Nucleus accumbens (tissue), 56 donors: ENCODE measurements at regions not wholly inside any gene's neighbourhood (a gene's known extent, or its start where the extent isn't known, plus 50 kb on each side); places are given as distances from the start of the nearest gene placed in this dataset.
"Not testable (repeated sequence)": the region's sequence is repeated elsewhere in the genome, so short reads cannot be mapped to it uniquely, and the experiment has no call there.

ENCODE experiments used
- DNase-seq, 56 donors: peaks; one replicate each; lab custom pipeline; 2025; lab: John Stamatoyannopoulos, UW

DNA sequence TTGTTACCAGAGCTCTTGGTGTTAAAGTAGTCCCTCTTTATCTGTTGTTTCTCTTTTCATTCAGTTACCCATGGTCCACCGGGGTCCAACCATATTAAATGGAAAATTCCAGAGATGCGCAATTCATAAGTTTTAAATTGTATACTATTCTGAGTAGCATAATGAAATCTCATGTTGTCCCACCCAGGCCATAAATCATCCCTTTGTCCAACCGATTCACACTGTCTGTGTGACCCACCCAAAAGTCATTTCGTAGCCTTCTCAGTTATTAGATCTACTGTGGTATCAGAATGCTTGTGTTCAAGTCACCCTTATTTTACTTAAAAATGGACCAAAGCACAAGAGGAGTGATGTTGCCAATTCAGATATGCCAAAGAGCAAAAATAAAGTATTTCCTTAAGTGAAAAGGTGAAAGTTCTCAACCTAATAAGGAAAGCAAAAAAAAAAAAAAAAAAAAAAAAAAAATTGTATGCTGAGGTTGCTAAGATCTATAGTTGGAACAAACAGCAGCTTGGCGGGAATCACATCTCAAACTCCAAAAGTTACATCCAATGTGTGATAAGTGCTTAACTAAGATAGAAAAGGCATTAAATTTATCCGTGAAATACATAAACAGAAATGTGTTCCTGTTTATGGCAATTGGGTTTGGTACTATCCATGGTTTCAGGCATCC lies 106.8 kb upstream of the GPBP1 start:
- DNase-seq, result no peak

DNA sequence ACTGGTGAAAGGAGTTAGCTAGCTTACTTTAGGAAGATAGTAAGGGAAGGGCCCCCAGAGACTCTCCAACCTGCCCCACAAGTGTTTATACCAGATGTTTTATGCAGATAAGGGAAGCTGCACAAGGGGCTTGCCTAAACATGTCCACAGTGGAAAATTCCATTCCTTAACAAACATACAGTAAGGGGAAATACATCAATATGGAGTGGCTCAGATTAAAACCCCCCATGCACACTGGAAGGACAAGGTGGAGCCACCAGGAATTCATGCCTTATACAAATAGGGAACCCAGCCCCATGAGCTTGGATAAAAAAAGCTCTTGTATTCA lies 106.3 kb upstream of the GPBP1 start:
- DNase-seq, result no peak

DNA sequence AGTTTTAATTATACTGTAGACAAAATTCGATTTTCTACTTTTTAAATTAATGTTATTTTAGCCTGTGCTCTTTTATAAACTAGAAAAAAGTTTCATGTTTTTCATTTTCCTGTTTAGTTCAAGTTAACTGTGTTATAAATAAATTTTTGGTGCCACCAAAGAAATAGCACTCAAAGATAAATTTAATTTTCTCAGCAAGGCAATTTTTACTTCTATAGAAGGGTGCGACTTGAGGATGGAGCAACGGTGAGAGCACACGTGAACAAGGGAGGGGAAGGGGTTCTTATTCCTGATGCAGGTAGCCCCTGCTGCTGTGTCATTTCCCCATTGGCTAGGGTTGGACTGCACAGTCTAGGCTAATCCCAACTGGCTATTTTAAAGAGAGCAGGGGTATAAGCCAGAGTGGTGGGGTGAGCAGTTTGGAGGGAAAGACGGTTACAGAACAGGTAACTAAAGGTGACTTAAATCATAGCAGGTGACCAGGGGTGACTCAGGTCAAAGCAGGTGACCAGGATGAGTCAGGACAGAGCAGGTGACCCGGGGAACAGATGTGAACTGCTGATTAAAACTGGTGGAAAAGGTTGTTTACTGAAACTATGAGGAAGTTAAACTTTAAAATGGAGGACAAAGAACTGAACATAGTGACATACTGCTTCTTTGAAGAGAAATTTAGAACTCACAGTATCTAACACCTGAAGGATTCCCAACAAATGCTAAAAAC lies 104.6 kb upstream of the GPBP1 start:
- no peak for DNase-seq

DNA sequence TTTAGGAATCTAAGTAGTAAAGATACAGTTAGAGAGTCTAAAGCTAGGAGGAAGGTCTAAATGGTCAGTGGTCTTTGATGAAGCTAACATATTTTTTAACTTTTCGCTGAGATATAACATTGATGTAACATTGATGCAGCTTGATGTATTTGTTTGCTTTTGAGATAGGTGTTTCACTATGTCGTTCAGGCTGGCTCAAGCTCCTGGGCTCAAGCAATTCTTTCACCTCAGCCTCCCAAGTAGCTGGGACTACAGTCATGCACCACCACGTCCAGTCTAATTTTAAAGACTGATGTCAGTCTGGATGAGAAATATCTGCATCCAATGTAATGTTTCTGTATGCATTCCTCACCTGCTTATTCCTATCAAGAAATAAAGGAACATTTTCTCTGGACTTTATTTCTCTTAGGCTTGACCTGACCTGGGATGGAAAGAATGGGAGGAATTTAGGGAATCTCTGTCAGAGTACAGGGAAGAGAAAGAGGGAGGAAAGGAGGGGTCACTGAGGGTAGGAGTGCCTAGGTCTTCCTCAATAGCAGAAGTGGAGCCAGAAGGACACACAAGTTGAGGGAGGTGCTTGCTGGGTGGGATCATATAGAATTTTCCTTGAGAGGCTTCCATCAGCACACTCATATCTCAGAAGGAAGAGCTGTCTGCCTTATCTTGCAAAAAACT lies 101.5 kb upstream of the GPBP1 start:
- no peak for DNase-seq

DNA sequence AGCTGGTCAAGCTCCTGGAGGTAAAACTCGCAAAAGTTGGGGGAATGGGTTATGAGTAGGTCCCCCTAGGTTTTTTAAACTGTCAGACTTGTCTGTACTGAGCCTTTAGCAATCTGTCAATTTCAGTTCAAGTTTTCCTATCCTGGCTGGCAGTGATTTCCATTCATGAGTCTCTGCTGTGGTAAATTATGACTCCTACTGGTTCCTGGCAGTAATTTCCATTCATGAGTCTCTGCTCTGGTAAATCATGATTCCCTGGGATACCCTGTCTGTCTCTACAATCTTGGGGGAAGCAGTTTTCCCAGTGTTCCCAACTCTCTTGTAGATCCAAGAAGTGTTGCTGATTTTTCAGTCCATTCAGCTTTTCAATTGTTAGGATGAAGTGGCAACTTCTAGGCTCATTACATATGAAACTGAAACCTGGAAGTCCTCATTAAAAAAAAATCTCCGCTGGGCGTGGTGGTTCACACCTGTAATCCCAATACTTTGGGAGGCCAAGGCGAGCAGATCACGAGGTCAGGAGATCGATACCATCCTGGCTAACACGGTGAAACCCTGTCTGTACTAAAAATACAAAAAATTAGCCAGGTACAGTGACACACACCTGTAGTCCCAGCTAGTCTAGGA lies 91.3 kb upstream of the GPBP1 start:
- no peak for DNase-seq

DNA sequence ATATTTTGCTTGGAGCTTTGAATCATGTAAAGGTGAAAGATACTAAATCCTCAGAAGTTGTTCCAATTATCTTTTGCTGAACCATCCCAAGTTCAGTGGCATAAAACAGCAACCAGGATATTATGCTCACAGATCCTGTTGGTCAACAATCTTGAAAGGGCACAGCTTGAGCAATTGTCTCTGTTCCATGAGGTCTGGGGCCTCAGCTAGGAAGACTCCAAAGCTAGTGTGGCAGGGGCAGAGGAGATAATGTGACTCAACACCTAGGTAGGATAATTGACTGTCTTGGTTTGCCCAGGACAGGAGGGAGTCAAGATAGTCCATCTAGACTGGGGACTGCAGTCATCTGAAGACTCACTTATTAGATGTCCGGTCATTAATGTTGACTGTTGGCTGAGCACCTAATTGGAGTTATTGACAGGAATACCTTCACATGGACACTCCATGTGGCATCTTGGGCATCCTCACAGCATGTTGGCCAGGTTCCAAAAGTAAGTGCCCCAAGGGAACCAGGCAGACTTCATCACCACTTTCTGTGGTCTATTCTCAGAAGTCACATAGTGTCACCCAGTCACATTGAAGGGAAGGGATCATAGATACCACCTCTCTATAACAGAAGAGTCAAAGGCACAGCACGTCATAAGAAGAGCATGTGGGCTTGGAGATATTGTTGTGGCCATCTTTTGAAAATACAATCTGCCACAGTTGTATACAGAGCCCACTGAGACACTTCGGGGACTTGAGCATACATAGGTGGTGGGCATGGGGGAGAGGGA lies 88.4 kb upstream of the GPBP1 start:
- no peak for DNase-seq

DNA sequence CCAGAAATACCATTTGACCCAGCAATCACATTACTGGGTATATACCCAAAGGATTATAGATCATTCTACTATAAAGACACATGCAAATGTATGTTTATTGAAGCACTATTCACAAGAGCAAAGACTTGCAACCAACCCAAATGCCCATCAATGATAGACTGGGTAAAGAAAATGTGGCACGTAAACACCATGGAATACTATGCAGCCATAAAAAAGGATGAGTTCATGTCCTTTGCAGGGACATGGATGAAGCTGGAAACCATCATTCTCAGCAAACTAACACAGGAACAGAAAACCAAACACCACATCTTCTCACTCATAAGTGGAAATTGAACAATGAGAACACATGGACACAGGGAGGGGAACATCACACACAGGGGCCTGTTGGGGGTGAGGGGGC lies 85.9 kb upstream of the GPBP1 start:
- not testable (repeated sequence) for DNase-seq

DNA sequence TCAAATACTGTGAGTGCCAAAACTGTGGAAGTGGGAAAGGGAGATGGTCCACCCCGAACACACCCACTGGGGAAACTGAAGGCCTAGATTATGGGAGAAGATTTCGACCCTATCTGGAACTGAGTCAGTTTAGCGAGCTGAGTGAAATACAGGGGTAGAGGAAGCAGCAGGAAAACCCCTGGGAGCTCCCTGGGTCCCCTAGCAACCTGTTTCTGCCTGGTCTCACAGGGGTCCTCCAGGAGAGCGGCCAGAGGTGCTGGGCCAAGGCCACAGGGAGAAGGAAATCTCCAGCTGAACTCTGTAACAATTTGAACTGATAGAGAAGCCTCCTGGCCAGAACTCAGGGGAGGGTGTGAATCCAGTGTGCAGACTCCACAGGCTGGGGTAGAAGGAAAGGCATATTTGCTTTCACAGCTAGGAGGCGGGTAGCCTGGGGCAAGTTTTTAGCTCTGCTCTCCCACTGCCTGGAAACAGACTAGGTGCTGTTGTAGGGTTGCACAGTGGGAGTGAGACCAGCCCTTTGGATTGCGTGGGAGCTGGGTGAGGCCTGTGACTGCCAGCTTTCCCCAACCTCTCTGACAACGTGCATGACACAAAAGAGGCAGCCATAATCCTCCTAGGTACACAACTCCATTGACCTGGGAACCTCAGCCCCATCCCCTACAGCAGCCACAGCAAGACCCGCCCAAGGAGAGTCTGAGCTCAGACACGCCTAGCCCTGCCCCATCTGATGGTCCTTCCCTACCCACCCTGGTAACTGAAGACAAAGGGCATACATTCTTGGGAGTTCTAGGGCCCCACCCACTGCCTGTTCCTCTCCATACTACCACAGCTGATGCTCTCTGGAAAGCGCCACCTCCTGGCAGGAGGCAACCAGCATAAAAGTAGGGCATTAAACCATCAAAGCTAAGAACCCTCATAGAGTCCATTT lies 78.8 kb upstream of the GPBP1 start:
- DNase-seq, result no peak

DNA sequence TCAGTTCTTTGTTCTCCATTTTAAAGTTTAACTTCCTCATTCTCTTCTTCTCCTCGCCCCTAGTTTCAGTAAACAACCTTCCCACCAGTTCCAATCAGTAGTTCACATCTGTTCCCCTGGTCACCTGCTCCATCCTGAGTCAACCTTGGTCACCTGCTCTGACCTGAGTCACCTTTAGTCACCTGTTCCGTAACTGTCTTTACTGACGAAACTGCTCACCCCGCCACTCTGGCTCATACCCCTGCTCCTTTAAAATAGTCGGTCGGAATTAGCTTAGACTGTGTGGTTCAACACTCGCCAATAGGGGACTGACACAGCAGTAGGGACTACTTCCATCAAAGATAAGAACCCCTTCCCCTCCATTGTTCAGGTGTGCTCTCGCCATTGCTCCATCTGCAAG lies 76.3 kb upstream of the GPBP1 start:
- no peak for DNase-seq

DNA sequence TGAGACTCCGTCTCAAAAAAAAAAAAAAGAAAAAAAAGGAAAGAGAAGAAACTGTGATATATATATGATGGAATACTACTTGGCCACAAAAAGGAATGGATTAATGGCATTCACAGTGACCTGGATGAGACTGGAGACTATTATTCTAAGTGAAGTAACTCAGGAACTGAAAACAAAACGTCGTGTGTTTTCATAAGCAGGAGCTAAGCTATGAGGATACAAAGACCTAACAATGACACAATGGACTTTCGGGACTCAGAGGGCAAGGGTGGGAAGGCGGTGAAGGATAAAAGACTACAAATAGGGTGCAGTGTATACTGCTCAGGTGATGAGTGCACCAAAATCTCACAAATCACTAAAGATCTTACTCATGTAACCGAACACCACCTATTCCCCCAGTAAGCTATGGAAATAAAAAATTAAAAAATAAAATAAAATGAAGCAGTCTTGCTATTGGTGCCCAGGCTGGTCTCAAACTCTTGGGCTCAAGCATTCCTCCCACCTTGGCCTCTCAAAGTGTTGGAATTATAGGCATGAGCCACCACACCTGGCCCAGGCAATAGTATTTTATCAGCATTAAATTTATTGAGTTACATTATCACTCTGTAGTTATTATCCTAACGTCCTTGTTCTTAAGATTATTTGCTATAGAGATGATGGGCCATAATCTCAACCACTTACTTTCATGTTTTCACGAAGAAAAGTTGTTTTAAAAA lies 71.5 kb upstream of the GPBP1 start:
- DNase-seq, result no peak

DNA sequence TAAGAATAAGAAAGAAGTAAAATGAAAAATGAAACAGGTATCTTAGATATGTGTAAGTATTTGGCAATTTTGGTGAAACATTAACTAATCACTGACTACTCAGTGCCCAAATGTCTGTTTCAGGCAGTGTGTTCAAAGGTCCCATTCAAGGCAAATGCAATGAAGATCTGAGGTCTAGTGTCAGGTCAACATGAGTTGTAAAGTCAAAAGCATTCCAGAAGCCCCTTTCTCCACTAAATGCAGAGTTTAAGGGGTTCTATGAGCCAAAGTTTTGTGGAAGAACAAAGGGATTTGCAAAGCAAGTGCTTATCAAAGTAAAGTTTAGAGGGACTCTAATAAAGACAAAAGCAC lies 71.0 kb upstream of the GPBP1 start:
- no peak for DNase-seq

DNA sequence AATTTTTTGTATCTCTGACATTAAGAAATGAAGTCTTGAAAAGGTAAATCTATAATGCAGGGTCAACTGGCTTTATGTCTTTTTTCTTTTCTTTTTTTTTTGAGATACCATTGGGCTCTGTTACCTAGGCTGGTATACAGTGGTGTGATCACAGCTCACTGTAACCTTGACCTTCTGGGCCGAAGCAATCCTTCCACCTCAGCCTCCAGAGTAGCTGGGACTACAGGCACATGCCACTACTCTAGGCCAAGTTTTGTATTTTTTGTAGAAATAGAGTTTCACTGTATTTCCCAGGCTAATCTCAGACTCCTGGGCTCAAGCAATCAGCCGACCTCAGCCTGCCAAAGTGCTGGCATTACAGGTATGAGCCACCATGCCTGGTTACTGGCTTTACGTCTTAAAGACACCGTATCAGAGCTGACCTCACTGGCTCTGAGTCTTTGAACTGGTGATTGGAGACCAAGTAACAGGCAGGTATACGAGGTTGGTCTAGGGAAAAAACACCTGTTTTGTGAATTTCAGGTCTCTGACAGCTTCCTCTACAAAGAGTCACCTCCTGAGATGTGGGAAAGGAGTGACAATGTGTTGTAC lies 70.4 kb upstream of the GPBP1 start:
- no peak for DNase-seq

DNA sequence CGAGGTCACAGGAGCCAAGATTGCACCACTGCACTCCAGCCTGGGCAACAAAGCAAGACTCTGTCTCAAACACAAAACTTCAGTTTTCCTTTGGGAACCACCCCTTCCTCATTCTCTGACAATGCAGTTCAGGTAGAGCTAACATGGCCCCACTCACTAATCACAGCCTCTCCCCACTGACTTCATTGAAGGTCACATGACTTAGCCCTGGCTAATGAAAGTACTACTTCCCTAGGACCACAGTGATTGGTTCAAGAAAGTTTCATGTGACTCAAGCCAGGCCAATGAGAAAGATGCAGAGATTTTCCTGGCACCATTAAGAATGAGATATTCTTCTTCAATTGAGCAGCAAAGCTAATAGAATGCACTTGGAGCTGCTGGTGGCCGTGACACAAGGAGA lies 67.2 kb upstream of the GPBP1 start:
- no peak for DNase-seq

DNA sequence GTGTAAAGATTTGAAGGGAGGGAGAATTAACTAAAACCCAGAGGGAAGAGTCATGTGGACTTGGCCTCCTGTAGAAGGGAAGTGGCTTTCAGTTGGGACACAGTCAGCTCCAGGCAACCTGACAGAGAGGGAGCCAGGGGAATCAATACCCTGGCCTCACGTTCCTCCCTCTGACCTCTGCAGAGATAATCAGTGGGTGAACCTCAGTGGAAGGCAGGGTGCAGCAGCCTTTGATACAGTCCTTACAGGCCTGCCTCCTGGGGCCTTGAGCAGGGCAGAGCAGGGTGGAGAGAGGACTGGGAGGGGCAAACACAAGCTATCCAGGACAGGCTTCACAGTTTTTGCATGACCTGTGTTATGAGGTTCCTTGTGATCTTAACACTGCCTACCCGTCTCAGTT lies 61.9 kb upstream of the GPBP1 start:
- DNase-seq, result no peak

DNA sequence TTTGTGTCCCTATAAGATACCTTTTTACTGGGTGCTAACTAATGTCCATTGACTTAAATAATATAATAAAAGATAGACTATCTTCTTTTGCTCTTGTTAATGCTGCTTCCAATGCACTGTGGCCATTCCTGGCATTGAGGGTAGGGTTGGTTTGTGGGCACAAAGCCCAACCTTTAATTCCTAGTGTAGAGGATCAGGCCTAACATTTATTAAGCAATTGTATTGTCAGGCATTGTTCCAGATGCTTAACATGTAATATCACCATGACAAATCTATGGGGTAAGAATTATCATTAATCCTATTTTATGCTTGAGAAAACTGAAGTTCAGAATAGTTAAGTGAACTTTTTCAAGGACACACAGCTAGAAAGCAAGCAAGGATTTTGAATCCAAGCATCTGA lies 60.4 kb upstream of the GPBP1 start:
- DNase-seq, result no peak

DNA sequence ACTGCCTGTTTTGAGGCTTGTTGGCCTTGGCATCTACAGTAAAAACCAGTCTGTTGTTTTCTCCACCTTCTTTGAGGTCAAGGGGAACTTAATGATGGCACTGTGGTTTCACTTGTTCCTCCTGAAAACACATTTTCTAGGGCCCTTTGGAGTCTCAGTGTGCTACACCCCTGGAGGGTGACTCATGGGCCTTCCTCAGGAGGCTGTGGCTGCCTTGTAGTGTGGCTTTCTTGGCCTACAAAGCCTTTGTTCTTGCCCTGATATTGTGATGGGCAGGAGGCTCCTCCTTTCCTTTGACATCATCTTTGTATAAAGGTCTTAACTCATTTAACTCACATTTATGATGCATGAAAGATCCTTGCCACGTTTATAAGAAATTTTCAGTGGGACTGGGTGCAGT lies 56.3 kb upstream of the GPBP1 start:
- no peak for DNase-seq

DNA sequence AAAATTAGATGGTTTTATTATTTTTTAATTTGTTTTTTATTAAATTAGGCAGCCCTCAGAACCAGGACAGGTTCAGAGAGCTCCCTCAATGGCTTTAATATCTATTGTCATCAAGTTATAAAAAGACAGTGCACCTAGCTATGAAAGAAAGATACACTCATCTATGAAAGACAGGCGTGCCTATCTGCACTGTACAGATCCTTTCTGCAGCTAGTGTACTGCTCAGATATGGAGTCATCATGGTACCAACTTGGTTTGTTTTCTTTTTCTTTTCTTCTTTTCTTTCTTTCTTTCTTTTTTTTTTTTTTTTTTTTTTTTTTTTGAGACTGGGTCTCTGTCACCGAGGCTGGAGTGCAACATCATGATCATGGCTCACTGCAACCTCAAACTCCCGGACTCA lies 54.8 kb upstream of the GPBP1 start:
- no peak for DNase-seq

DNA sequence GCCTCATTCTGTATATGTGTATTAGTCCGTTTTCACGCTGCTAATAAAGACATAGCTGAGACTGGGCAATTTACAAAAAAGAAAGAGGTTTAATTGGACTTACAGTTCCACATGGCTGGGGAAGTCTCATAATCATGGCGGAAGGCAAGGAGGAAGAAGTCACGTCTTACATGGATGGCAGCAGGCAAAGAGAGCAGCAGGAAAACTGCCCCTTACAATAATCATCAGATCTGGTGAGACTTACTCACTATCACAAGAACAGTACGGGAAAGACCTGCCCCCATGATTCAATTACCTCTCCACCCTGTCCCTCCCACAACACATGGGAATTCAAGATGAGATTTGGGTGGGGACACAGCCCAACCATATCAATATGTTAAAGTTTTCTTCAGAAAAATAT lies 49.8 kb upstream of the GPBP1 start:
- no peak for DNase-seq
